T-helper 1 cell treated with Interleukin-12 subunit alpha and Interleukin-12 subunit beta and Interleukin-4 antibody, amounts not matched to agents 30 ng/mL and 1 ng/mL, for 36 hours (primary cell): ENCODE measurements at regions not wholly inside any gene's neighbourhood (a gene's known extent, or its start where the extent isn't known, plus 50 kb on each side); places are given as distances from the start of the nearest gene placed in this dataset.
"Not testable (repeated sequence)": the region's sequence is repeated elsewhere in the genome, so short reads cannot be mapped to it uniquely, and the experiment has no call there.

Experiments
- intact Hi-C: fragments of 100-400 bp; cut with micrococcal nuclease; formaldehyde crosslinking; loops from one replicate; pipeline ENCODE4 v1.15.1; 2024

DNA sequence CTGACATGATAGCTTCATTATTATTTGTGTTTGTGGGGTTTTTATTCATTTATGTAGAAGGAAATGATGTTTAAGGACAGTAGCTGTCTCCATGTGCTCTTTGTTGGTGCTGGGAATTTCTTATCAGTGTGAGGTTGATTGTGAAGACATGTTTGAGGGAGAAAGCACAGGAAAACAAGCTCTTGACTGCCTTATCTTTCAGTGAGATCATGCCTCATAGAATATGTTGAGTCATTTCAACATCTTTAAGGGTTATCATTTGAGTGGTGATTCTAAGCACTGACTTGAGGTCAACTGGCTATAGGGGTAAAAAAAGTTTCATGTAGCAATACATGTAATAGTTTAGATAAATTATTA is 405.1 kb upstream of the ADAMTS5 start:
- intact Hi-C loops = no loop called here

DNA sequence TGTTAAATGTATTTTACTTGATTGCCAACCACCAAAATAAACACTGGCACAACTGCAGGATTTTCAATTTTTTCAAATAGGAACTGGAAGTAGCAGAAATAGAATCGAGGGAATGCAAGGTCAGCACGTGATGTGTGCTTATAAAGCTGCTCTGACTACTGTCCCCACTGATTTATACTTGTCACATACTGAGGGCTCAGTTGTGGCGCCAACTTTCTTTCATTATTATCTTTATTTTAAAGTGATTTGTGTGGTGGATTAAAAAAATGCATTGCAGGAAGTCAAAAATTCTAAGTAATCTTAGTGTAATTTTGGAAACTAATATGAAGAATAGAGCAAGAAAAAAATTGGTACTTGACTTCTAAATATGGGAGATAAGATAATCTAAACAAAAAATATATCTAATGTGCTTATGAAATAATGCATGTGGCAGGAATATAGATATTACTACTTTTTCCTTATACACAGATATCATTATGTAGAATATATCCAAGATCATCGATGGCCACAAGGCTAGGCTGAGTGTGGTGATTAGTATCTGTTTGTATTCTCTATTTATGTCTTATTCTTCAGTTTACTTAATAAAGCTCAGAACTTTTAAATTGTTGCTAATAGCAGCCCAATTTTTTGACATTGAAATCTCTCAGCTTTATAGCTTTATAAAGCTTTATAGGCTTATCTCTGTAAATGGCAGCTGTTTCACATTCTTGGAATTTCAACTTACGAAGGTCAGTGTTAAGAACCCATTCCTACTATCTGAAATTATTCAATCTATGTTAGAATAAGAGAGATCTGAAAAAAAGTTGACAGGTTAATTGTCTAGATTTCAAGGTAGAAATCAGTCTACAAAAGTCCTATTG is 404.5 kb upstream of the ADAMTS5 start:
- intact Hi-C loops = no loop called here

DNA sequence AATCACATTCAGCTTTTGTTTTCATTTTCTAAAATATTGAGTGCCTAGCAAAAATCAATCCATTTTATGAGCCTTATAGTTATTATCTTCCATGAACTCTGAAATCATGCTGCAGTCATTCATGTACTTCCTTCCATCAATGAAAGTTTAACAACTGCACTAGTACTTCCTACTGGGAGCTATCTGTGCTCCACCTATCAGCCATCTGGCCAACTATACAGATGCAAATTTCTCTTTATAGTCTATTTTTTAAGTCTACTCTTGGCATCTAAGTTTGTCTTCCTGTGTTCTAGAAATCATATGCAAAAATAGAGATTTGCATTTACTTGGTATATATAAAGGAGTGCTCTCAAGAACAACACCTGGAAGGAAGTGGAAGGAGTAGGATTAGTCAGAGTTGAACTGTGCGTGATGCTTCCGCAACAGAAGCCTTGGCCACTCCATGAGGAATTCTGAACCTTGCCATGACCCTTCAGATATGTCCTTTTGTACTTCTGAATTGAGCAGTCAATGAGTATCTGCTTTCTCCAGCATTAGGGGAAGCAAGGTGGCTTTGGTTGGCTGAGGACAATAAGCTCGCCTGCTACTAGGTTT is 403.2 kb upstream of the ADAMTS5 start:
- intact Hi-C loops = no loop called here

DNA sequence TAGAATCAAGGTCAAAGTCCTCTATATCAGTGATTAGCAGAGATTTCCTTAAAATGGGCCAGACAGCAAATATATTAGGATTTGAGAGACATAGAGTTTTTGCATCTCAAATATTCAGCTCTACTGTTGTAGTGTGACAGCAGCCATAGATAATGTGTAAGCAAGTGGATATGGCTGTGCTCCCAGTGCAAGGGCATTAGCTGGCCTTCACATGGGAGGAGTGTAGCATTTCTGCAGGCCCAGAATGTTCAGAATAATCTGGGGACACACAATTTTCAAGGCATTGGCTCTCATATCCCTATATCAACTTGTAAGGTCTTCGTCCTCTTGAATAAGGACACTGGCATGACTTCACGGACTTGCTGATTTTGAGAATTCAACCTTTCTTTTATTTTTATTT is 402.3 kb upstream of the ADAMTS5 start:
- intact Hi-C loops = no loop called here

DNA sequence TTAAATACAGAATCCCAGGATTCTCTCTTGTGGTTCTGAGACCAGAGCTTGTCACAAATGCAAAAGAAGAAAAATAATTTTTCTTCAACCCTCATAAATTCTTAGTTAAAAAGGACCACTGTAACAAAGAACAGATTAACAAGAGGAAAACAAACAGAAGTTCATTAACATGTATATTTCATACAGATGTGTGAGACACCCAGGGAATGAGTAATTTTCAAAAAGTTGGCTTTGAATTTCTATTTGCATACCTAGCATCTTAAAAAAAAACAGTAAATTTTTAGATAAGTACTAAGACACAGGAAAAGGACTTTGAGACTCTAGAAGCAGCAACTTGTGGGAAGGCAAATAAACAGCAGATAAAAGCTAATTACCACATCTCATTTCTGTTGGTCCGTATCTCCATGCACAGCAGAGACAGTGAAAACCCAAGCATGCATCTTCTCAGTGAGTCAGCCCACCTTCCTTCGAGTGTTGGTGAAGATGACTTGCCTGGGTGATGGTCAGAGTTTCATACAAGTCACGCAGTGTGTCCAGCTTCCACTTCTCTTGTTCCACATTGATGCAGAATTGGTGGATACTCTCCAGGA is 399.9 kb upstream of the ADAMTS5 start:
- intact Hi-C loops = no loop called here

DNA sequence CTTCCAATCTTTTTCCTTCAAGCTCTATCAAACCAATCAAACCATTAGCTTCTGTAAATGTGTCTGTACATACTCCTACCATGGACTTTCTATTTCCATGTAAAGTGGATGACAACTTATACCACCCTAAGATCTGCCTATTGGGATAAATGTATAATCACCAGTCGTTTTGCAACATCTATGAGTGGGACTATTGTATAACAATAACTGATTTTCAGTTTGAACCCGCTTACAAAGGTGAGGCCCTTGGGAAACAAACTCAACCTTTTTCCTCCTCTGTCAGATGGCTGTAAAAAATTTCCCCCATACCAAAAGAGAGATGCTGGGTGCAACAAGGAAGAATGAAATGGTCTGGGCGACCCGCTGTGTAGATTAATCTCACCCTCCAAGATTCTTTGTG is 399.1 kb upstream of the ADAMTS5 start:
- intact Hi-C loops = no loop called here

DNA sequence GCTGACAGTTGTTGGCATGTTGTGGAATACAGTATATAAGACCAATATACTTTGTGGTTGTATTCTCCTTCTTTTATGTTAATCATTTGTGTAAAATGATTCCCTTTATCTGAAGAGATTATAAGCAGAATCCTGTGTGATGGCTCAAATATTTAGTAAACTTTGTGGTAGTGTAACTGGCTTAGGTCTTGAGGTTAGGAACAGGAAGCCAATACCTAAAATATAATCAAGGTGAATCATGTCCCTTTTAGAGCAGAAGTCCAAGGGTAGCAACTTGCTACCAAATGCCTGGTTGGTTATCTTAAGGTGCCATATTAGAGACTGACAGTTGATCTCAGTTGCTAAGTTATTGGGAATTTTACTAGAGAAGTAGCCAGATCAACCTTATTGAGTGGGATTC is 398.5 kb upstream of the ADAMTS5 start:
- intact Hi-C loops = no loop called here

DNA sequence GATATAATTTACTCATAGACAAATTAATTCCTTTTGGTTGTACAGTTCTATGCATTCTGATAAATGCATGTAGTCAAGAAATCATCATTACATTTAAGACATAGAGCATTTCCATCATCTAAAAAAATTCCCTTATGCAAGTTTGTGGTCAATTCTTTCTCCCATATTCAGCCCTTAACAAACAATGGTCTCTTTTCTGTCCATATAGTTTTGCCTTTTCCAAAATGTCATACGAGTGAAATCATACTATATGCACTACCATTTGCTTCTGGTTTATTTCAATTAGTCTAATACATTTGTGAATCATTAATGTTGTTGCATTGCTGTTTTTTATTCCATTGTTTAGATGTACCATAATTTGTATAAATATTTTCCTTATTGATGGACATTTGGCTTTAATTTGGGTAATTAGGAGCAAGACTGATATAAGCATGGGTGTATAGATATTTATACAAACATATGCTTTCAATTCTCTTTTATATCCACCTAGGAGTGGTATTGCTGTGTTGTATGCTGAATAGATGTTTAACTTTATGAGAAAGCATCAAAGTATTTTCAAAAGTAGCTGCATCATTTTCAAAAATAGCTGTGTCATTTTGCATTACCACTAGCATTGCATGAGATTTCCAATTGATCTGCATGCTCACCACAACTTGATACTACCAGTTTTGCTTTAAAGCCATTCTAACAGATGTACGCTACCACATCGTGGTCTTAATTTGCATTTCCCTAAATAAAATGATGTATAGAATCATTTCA is 397.0 kb upstream of the ADAMTS5 start:
- intact Hi-C loops = no loop called here

DNA sequence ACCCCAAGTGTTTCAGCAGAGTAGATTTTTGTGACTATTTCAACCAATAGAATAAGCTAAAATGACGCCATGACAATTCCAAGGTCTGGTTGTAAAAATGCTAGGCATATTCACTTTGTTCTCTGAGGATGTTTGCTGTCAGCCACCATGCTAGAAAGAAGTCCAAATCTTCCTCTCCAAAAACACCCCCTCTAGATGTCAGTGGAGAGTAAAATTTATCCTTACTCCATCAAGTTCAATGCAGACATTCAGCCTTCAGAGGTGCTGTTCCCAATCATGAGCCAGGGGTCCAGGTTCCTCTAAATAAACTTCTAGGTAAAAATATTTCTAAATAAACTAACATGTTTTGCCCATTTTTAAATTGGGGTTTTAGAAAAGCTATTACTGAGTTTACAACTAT is 395.4 kb upstream of the ADAMTS5 start:
- intact Hi-C loops = no loop called here

DNA sequence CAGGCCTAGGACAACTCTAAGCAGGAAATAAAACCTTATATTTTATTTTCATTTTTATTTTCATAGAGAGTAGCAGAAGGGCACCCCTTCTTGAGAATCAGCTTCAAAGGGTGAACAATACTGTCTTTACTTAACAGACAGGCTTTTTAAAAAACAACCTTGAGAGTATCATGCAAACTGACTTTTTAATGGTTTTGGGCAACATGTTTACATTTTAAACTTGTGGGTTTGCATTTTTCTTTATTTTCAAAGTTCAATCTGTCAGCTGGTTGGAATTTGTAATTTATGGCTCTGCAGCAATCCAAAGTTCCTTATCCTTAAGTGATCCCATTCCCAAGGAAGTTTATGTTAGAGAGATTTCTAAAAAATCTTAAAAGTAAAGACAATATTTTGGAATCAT is 392.3 kb upstream of the ADAMTS5 start:
- intact Hi-C loops = no loop called here

DNA sequence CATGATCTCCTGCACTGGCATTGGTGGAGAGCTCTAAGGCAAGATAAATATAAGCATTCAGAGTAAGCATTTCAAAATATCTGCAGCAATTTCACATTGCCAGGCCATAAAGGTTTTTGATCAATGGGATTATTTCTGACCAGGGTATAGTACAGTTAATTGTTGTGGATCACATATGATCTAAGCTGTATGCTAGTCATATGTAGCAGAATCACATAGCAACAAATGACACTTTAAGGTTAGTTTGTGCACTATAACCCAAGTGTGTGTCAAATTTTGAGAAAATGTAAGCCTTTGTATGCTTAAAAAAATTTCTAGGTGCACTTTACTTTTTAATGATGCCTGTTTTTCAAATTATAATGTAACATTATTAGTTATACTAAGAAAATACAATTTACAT is 386.0 kb upstream of the ADAMTS5 start:
- intact Hi-C loops = no loop called here

DNA sequence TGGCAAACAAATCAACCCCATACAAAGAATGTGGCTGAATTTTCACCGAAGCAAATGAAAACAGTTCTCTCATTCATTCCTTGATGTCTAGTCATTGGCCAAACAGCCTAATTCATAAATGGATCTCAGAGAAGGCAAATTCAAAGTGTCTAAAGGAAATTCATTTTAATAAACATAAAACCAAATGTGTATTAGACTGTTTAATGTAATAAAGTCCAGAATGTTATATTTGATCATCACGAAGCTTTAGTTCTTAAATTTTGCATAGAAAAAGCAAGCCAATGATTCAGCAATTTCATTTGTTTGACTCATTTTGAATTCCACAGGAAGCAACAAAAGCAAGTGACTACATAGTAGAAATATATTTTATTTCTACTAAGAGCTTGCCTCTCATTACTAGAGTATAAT is 379.2 kb upstream of the ADAMTS5 start:
- intact Hi-C loops = no loop called here

DNA sequence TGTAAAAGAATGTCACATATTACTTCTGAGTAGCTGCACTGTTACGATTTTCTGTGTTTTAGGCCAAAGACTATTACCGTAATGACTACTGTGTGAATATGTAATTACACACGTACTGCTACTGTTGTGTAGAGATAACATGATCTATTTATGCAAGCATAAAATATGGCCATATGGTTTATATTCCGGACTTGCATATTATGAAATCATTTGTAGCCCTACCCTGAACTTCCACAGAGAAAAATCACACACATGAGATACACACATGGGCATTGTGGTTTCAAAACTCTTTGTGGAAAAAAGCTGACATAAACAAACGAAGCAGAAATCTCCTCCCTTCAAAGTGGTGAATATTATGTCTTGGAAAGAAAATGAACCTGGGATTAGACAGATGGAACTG is 373.0 kb upstream of the ADAMTS5 start:
- intact Hi-C loops = no loop called here

DNA sequence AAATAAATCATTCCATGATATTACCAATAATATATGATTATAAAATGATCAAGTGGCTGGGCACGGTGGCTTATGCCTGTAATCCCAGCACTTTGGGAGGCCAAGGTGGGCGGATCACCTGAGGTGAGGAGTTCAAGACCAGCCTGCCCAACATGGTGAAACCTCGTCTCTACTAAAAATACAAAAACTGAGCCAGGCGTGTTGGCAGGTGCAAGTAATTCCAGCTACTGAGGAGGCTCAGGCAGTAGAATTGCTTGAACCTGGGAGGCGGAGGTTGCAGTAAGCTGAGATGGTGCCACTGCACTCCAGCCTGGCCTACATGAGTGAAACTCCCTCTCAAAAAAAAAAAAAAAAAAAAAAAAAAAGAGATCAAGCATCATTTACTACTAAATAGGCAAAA is 371.1 kb upstream of the ADAMTS5 start:
- intact Hi-C loops = not testable (repeated sequence)

DNA sequence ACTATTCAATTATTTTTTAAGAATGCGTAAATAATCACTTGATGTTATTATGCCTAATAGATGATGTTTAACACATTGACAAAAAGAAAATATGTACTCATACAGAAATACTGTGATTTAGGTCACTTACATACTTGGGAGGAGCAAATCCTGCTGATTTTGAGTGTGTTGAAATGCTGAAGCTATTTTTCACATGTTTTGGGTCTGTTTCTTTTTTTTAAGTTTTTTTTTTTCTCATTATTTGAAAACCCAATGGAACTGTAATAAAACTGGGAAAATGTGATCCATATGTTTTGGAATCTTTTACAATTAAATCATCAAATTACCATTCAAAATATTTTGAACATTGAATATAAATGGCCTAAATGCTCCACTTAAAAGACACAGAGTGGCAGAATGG is 366.2 kb upstream of the ADAMTS5 start:
- intact Hi-C loops = no loop called here

DNA sequence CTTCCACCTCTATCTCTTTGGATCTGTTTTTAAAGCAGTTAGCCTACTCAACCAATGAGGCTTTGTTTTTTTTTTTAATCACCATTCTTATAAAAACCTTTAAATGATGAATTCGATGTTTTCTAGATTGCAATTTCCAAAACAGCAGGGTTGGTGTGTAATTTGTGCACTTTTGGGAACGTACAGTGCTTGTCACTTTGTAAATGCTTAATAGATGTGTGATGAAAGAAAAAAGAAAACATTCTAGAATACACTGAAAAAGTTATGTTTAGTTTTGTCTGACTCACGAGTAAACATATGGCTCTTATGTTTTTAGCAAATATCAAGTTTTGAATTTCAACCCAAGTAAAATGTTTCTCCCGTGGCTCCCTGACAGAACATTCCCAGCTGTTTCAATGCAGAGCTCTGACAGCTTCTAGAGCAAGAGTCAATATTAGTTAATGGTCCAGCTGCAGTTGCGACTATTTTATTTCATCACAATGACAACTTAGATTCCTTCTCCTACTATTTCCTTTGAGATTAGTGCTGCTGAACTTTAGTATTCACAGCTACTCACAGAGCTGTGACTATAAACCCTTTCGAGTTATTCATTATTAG is 362.5 kb upstream of the ADAMTS5 start:
- intact Hi-C loops = no loop called here

DNA sequence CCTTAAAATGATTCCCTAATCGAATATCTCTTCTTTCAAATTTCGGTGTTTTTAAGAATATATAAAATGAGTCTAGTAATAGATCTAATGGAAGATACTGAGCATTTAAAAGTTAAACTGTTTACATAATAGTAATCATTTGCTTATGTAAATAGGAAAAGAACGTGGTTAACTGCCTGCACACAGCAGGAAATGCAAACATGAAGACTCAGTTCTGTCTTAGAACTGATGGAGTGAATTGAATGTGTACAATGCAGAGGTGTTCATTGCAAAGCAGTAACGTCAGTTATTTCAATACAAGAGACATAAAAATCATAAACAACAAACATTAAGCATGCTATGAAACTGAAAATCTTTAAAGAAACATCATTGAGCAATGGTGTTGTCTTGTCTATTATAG is 359.4 kb upstream of the ADAMTS5 start:
- intact Hi-C loops = no loop called here

DNA sequence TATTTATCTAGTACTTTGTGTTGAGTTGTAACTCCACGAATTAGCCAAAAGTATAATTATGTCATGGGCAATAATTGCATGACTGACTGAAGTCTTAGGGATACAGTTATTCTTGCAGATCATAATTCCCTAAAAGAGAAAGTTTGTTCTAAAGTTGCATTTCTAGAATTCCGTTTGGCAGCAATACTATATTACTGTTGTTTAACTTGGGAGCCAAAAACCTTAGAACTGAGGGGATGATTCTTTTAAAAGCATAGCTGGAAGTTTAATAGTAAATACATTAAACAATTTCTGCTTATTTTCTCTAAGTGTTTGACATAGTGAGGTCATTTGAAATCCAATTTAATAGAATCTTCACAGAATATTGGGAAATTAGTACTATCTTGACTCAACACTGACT is 356.4 kb upstream of the ADAMTS5 start:
- intact Hi-C loops = no loop called here

DNA sequence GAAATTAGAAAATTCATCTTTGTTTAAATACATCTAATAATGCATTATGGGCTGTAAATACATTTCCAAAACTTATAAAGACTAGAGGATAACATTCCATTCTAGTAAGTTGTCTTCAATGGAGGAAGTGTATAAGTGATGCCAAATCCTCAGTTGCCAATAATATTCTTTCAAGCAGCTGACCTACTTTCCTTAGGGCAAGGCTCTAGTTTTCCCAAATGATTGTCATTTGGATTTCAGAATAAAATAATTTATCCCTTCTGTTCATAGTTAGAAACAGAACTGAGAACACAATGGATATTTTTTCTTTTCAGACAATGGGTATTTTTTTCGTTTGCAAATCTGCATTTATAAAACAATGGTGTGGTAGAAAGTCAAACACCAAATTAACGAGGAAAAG is 354.9 kb upstream of the ADAMTS5 start:
- intact Hi-C loops = no loop called here

DNA sequence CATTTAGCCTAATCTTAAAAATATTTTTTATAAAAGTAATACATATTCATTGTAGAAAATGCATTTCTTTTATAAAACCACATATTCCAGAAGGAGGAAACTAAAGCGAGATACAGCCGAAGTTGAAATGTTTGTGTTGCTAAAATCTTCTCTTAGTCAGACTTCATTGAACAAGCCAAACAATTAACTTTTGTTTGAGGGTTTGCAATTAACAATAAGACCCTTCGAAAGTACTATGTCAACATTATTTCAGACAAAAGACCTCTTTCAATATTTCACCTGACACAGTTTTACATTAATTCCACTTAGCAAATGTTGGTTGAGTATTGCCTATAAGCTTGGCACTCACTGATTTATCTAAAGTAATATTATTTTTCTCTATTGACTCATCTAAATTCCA is 354.0 kb upstream of the ADAMTS5 start:
- intact Hi-C loops = no loop called here

DNA sequence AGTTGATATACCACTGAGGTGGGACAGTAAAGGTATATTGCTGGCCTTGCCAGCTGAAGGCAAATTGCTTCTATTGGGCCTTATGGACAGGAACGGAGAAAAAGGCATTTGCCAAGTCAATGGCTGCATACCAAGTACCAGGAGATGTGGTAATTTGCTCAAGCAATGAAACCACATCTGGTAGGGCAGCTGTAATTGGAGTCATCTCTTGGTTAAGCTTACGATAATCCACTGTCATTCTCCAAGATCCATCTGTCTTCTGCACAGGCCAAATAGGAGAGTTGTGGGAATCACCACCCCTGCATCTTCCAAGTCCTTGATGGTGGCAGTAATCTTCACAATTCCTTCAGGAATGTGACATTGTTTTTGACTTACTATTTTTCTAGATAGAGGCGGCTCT is 350.7 kb upstream of the ADAMTS5 start:
- intact Hi-C loops = not testable (repeated sequence)

DNA sequence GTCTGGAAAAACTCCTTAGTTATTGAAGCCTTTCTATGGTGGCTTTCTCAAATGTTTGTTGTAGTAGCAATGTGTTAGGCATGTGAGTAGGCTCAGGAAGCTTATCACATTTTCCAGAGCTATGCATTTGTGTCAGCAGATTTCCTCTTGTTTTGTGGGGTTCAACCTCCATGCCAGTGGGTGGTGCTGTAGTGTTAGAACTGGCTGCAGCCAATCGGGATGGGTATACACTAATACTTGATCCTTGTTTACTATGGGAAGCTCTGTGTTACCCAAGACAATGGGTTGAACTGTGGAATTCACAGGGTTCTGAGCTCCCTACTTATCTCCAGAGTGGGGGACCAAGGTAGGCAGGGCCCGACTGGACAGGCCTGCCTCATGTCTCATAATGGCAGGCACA is 348.5 kb upstream of the ADAMTS5 start:
- intact Hi-C loops = no loop called here
